ENCODE measurements at regions not wholly inside any gene's neighbourhood (a gene's known extent, or its start where the extent isn't known, plus 50 kb on each side); places are given as distances from the start of the nearest gene placed in this dataset.
"Not testable (repeated sequence)": the region's sequence is repeated elsewhere in the genome, so short reads cannot be mapped to it uniquely, and the experiment has no call there.

GRCh38 chrX:28408017-28408723 lies 179.1 kb upstream of the IL1RAPL1 start:
- DNase-seq = no peak

- no peak for DNase-seq
These were observed 188.9 kb upstream of the IL1RAPL1 start for GRCh38 chrX:28398342-28398741.

- no peak for DNase-seq
These were observed 195.7 kb upstream of the IL1RAPL1 start for GRCh38 chrX:28391528-28391927.

- no peak for DNase-seq
These were observed 208.1 kb upstream of the IL1RAPL1 start for GRCh38 chrX:28379103-28379502.

GRCh38 chrX:28367649-28368048 lies 219.6 kb upstream of the IL1RAPL1 start:
- DNase-seq = not testable (repeated sequence)

GRCh38 chrX:28351801-28352200 lies 235.4 kb upstream of the IL1RAPL1 start:
- DNase-seq = no peak

GRCh38 chrX:28349888-28350287 lies 237.4 kb upstream of the IL1RAPL1 start:
- no peak for DNase-seq

- DNase-seq = no peak
These were observed 239.8 kb upstream of the IL1RAPL1 start for GRCh38 chrX:28347476-28347875.

GRCh38 chrX:28329156-28329555 lies 258.1 kb upstream of the IL1RAPL1 start:
- DNase-seq = no peak

- DNase-seq = no peak
These were observed 262.9 kb upstream of the IL1RAPL1 start for GRCh38 chrX:28324321-28324721.

GRCh38 chrX:28321286-28321685 lies 266.0 kb upstream of the IL1RAPL1 start:
- no peak for DNase-seq

GRCh38 chrX:28312965-28313364 lies 274.3 kb upstream of the IL1RAPL1 start:
- no peak for DNase-seq

GRCh38 chrX:28312259-28312658 lies 275.0 kb upstream of the IL1RAPL1 start:
- DNase-seq = no peak

GRCh38 chrX:28311466-28311865 lies 275.8 kb upstream of the IL1RAPL1 start:
- no peak for DNase-seq

GRCh38 chrX:28303486-28303885 lies 283.8 kb upstream of the IL1RAPL1 start:
- DNase-seq = no peak

GRCh38 chrX:28278726-28279125 lies 297.5 kb upstream of the DCAF8L1 start:
- no peak for DNase-seq

- DNase-seq = no peak
These were observed 297.0 kb upstream of the DCAF8L1 start for GRCh38 chrX:28278251-28278650.

- DNase-seq = no peak
These were observed 292.5 kb upstream of the DCAF8L1 start for GRCh38 chrX:28273736-28274135.

GRCh38 chrX:28246675-28247074 lies 265.4 kb upstream of the DCAF8L1 start:
- no peak for DNase-seq

- no peak for DNase-seq
These were observed 248.0 kb upstream of the DCAF8L1 start for GRCh38 chrX:28229217-28229616.

- no peak for DNase-seq
These were observed 244.3 kb upstream of the DCAF8L1 start for GRCh38 chrX:28225513-28225912.

GRCh38 chrX:28223991-28224390 lies 242.7 kb upstream of the DCAF8L1 start:
- DNase-seq = no peak

- DNase-seq = no peak
These were observed 242.2 kb upstream of the DCAF8L1 start for GRCh38 chrX:28223469-28223868.

- DNase-seq = no peak
These were observed 224.7 kb upstream of the DCAF8L1 start for GRCh38 chrX:28205905-28206304.

GRCh38 chrX:28205126-28205525 lies 223.9 kb upstream of the DCAF8L1 start:
- no peak for DNase-seq
